NCI-H1417 (cell line): ENCODE measurements at regions not wholly inside any gene's neighbourhood (a gene's known extent, or its start where the extent isn't known, plus 50 kb on each side); places are given as distances from the start of the nearest gene placed in this dataset.
"Not testable (repeated sequence)": the region's sequence is repeated elsewhere in the genome, so short reads cannot be mapped to it uniquely, and the experiment has no call there.

Source experiments
- DNase-seq, 3 experiments: peaks; one replicate each; lab custom pipeline; 2025; lab: John Stamatoyannopoulos, UW

DNA sequence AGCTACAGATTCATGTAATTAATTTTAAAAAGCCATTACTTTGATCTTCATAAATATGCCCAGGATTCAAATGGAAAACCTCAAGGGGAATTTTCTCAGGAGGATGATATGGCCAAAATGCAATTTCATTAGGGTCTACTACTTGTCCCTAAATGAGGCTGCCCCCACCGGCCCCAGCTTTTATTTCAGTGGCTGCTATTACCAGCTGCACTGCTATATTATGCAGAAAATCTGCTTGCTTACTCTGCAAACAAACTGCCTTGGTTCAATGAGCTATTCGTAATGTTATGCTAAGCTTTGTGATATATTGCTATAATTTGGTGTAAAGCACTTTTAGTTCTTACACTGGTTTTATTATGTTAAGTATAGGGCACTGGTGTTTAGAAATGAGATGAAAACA, 137.3 kb upstream of the TMTC4 start:
- peak in 1 of 3 experiments; percentile 48 for DNase-seq

- no peak for DNase-seq
These were observed 136.7 kb upstream of the TMTC4 start for GRCh38 chr13:100811024-100811865.

DNA sequence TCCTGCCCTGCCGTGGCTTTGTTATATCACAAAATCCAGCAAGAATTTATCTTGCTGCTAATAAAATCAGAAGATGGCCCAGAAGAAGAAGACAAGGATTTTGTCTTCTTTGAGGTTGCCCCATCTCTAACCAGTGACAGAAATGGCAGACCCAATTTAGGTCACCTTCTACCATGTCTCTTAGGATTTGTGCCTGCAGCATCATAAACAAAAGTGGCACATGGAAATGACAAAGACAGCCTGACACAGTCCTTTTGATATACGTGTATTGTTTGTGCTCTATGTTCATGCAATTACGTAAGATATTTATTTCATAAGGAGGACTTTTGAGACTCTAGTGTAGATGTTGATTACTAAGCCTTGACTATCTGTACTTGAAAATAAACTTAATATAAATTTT, 135.9 kb upstream of the TMTC4 start:
- no peak for DNase-seq

- peak; percentile 26 to 58 (median 27) for DNase-seq
These were observed 135.3 kb upstream of the TMTC4 start for GRCh38 chr13:100809856-100810255.

GRCh38 chr13:100809129-100809390, 134.5 kb upstream of the TMTC4 start:
- DNase-seq: no peak

GRCh38 chr13:100808330-100809128, 133.9 kb upstream of the TMTC4 start:
- DNase-seq: peak in 1 of 3 experiments; percentile 26

DNA sequence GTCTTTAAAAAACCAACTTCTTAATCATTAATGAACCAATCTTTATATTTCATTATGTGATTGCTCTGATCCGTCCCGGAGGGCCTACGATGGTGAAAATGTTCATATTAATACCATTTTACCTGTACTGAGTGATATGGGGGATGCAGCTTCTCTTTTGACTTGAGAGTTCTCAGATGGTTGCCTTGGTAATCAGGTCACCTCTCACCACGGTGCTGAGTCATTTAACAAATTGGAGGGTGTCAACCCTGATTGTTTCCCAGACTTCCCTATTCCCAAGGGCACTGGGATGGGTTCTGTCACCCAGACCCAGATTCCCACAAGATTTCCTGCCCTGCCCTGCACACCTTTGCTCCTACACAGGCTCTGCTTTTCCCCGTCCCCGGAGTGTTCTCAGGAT, 128.5 kb upstream of the TMTC4 start:
- DNase-seq: peak in 1 of 3 experiments; percentile 35

DNA sequence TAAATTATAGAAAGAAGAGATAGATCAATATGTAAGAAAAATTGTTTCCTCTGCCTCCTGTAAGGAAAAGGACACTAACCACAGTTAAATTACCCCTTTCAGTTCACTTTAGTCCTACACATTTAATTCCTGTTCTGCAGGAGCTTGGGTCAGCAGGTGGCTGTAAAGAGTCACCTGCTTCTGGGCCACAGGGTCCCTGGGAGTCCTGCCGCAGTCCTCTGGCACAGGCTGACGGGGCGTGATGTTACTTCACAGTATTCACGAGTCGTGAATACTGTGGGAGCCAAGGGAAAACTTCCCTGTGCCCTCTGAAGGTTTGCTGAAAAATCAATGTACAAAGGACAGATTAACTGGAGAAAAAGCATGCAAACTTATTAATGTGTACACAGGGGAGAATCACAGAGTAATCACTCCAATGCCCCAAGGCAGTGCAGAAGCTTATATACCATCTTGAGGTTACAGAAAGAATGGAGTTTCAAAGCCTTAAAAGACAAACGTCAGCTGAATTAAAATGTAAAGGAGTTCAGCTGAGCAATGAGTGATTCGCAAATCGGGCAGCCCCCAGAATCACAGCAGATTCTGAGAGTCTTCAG, 125.8 kb upstream of the TMTC4 start:
- DNase-seq: no peak

DNA sequence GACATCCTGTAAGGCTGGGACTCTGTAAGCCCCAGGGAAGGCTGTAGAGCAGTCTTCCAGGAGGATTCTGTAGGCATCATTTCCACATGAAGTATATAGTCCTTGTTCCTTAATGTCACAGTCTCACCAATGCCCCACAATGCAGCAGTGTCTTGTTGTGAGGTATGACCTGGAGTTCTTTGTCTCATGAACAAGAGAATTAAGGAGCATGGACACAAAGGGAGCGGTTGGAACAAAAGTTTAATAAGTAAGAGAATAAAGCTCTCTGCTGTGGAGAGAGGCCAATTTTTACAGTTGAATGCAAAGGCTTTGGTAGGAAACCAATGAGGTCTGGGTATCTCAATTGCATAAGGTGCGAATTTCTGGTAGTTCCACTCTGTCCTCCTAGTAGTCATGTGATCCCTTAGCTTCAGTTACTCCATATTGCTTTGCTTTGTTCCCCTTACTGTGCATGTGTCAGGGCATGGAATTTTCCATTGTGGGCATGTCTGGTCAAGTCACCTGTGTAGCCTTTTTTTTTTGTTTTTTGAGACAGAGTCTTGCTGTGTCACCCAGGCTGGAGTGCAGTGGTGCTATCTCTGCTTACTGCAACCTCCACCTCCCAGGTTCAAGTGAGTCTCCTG, 124.3 kb upstream of the TMTC4 start:
- DNase-seq: no peak

GRCh38 chr13:100797921-100798320, 123.3 kb upstream of the TMTC4 start:
- no peak for DNase-seq

GRCh38 chr13:100796463-100796862, 121.9 kb upstream of the TMTC4 start:
- DNase-seq: peak in 1 of 3 experiments; percentile 19

DNA sequence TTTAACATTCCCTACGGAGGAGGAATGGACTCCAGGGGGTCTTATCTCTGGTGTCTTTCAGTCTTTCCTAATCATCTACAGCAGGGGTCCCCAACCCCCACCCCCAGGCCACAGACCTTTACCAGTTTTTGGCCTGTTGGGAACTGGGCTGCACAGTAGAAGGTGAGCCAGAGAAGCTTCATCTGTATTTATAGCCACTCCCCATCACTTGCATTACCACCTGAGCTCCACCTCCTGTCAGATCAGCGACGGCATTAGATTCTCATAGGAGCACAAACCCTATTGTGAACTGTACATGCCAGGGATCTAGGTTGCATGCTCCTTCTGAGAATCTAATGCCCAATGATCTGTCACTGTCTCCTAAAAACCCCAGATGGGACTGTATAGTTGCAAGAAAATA, 120.0 kb upstream of the TMTC4 start:
- DNase-seq: no peak

GRCh38 chr13:100790405-100790804, 115.8 kb upstream of the TMTC4 start:
- peak in 1 of 3 experiments; percentile 58 for DNase-seq

- DNase-seq: no peak
These were observed 115.4 kb upstream of the TMTC4 start for GRCh38 chr13:100789968-100790367.

DNA sequence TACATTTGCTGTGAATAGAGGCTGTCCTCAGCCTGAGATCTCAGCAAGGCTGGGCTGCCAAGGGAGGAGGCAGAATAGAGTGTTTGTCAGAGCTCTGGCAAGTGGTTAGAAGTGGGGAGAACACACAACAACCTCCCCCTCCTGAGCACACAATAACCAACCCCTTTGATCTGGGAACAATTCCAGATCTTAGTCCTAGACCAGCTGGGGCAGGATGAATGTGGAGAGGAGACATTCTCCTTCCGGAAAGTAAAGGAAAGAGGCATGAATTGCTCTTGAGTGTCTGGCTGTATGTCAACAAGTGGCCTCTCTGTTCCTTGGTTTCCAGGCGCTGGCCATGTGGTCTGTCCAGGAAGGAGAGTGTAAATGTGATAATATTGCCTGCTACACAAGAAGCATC, 114.9 kb upstream of the TMTC4 start:
- peak; percentile 48 to 97 (median 82) for DNase-seq

- DNase-seq: no peak
These were observed 114.4 kb upstream of the TMTC4 start for GRCh38 chr13:100789025-100789424.

GRCh38 chr13:100788540-100788939, 113.9 kb upstream of the TMTC4 start:
- no peak for DNase-seq

- DNase-seq: no peak
These were observed 113.3 kb upstream of the TMTC4 start for GRCh38 chr13:100787899-100788298.

DNA sequence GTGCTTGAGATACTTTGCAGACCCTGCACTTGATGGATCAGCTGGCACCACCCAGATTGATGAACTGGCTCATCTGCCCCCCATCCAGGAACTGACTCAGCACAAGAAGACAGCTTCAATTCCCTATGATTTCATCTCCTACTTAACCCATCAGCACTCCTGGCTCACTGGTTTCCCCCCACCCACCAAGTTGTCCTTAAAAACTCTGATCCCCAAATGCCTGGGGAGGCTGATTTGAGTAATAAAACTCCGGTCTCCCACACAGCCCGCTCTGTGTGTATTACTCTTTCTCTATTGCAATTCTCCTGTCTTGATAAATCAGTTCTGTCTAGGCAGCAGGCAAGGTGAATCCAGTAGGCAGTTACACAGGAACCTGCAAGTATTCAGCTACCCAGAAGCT, 102.1 kb upstream of the TMTC4 start:
- not testable (repeated sequence) for DNase-seq

DNA sequence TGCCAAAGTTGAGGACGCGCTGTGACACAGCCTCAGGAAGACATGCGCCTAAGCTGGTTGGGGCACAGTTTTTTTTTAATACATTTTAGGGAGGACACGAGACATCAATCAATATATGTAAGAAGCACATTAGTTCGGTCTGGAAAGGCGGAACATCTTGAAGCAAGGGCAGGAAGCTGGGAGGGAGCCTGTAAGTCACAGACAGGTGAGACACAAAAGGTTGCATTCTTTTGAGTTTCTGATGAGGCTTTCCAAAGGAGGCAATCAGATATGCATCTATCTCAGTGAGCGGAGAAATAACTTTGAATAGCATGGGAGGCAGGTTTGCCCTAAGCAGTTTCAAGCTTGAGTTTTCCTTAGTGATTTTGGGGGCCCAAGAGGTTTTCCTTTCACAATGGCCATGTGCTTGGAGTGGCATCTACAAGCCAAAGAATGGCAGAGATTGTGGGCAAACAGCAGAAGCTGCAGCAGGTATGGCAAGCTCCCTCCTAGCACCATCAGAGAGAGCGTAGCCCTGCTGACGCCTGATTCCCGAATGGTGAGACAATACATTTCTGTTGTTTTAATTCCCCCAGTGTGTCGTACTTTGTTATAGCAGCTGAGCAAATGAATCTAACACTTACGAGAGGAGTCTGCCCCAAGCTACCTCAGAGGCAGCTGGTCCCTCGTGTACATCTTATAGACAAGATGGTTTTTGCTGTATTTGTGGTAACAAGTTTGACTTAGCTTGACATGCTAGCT, 99.5 kb upstream of the TMTC4 start:
- peak in 1 of 3 experiments; percentile 34 for DNase-seq

- DNase-seq: no peak
These were observed 98.8 kb upstream of the TMTC4 start for GRCh38 chr13:100773429-100773828.

GRCh38 chr13:100767192-100767591, 92.6 kb upstream of the TMTC4 start:
- DNase-seq: no peak
